Endothelial cell of umbilical vein (primary cell): ENCODE measurements at regions not wholly inside any gene's neighbourhood (a gene's known extent, or its start where the extent isn't known, plus 50 kb on each side); places are given as distances from the start of the nearest gene placed in this dataset.

ENCODE experiments used
- BruUV-seq: library from RNA; stranded (reverse); fragments of 400-500 nt; replicated peaks from 2 replicates; lab custom pipeline; 2021; lab: Mats Ljungman, UMichigan
- CTCF ChIA-PET: fragments of 300-600, 350-600 bp; sonication (Branson Sonifier 250); formaldehyde crosslinking; loops from one replicate; lab custom pipeline; 2021; ENCODE audit warnings: antibody characterized with exemption, inconsistent platforms; lab: Charles Lee
- POLR2A ChIA-PET: fragments of 300-600, 350-600 bp; sonication (Branson Sonifier 250); formaldehyde crosslinking; loops from one replicate; lab custom pipeline; 2021; ENCODE audit warnings: antibody characterized with exemption, inconsistent platforms; lab: Charles Lee
- DNase-seq: peaks from one replicate; pipeline ENCODE4 v3.0.0-alpha.2; 2011; ENCODE audit warnings: low read depth, low spot score
- FAIRE-seq: peaks from 2 replicates; lab custom pipeline; 2011; peaks lifted over from hg19 to GRCh38; lab: Jason Lieb, UNC
- H2AFZ ChIP-seq: 2 replicates; pipeline ENCODE4 v1.6.0; 2012; ENCODE audit warnings: low read depth, low read length, control low read depth, inconsistent platforms
- H3K27ac ChIP-seq: 2 replicates; pipeline ENCODE4 v1.5.1; 2011; ENCODE audit warnings: low read depth, mild to moderate bottlenecking, control low read depth, low read length, moderate library complexity; ENCODE audit not compliant: insufficient read depth
- H3K27me3 ChIP-seq, 2 experiments: 2 replicates each; pipeline versions ENCODE4 v1.6.0 to v1.6.1; 2011; ENCODE audit warnings: low read length in 2 of 2, mixed read lengths in 1 of 2; ENCODE audit not compliant: control insufficient read depth in 2 of 2, insufficient read depth in 2 of 2
- H3K36me3 ChIP-seq, 2 experiments: 2 replicates in 1 of 2; 3 replicates in 1 of 2; pipeline ENCODE4 v1.5.1; 2011; ENCODE audit warnings: low read length in 2 of 2, mild to moderate bottlenecking in 1 of 2, moderate library complexity in 1 of 2; ENCODE audit not compliant: control insufficient read depth in 2 of 2, insufficient read depth in 2 of 2; ENCODE audit errors: extremely low read depth in 1 of 2
- H3K4me1 ChIP-seq: 3 replicates; pipeline ENCODE4 v1.5.1; 2011; ENCODE audit warnings: mild to moderate bottlenecking, low read length; ENCODE audit not compliant: control insufficient read depth, insufficient read depth; ENCODE audit errors: extremely low read depth
- H3K4me2 ChIP-seq: 2 replicates; pipeline ENCODE4 v1.6.1; 2011; ENCODE audit warnings: low read length, control low read depth, mixed read lengths; ENCODE audit not compliant: insufficient read depth
- H3K4me3 ChIP-seq, 3 experiments: fragments of 200-600 bp in 1 of 3; sonication (generic), shearing (Covaris generic) in 1 of 3; replicated peaks in 1 of 3; 2 replicates each; pipeline ENCODE4 v1.5.1; 2011 to 2016; ENCODE audit warnings: control low read depth in 3 of 3, low read length in 3 of 3, mild to moderate bottlenecking in 2 of 3, inconsistent platforms in 1 of 3, low read depth in 1 of 3, moderate library complexity in 1 of 3; ENCODE audit not compliant: insufficient read depth in 1 of 3
- H3K79me2 ChIP-seq: 2 replicates; pipeline ENCODE4 v1.6.0; 2012; ENCODE audit warnings: low read length, inconsistent platforms; ENCODE audit not compliant: control insufficient read depth, insufficient read depth
- H3K9ac ChIP-seq: replicated peaks from 2 replicates; pipeline ENCODE3; 2011; ENCODE audit warnings: low read length, control low read depth; ENCODE audit not compliant: insufficient read depth; ENCODE audit errors: extremely low read depth
- H3K9me1 ChIP-seq: replicated peaks from 3 replicates; pipeline ENCODE4 v1.6.0; 2011; ENCODE audit warnings: mild to moderate bottlenecking, low read length; ENCODE audit not compliant: control insufficient read depth, insufficient read depth; ENCODE audit errors: extremely low read depth
- H3K9me3 ChIP-seq: replicated peaks from 2 replicates; pipeline ENCODE4 v1.5.1; 2012; ENCODE audit warnings: low read length, inconsistent platforms; ENCODE audit not compliant: control insufficient read depth, insufficient read depth
- H4K20me1 ChIP-seq: replicated peaks from 2 replicates; pipeline ENCODE3; 2011; ENCODE audit warnings: mild to moderate bottlenecking, low read length; ENCODE audit not compliant: control insufficient read depth, insufficient read depth; ENCODE audit errors: extremely low read depth
- EZH2 ChIP-seq: IDR thresholded peaks from 2 replicates; pipeline ENCODE4 v1.6.1; 2012; ENCODE audit warnings: borderline replicate concordance, low read depth, mild to moderate bottlenecking, moderate library complexity, low read length, inconsistent platforms; ENCODE audit not compliant: severe bottlenecking
- FOS ChIP-seq: IDR thresholded peaks from 2 replicates; pipeline ENCODE4 v1.6.1; 2011; ENCODE audit warnings: mild to moderate bottlenecking, low read length, moderate library complexity, borderline replicate concordance; ENCODE audit not compliant: insufficient read depth
- GATA2 ChIP-seq: IDR thresholded peaks from 2 replicates; pipeline ENCODE4 v1.7.0; 2011; ENCODE audit warnings: low read depth, mild to moderate bottlenecking, moderate library complexity, mixed read lengths, low read length; ENCODE audit not compliant: insufficient read length, insufficient read depth
- JUN ChIP-seq: IDR thresholded peaks from 2 replicates; pipeline ENCODE4 v1.6.1; 2011; ENCODE audit warnings: borderline replicate concordance, low read depth; ENCODE audit not compliant: insufficient read length, insufficient read depth
- MYC ChIP-seq: IDR thresholded peaks from one replicate; pipeline ENCODE4 v1.6.1; 2011; ENCODE audit warnings: mild to moderate bottlenecking, low read depth, low read length
- POLR2A ChIP-seq: IDR thresholded peaks from 2 replicates; pipeline ENCODE4 v1.6.1; 2012; ENCODE audit warnings: low read depth, mild to moderate bottlenecking, control low read depth, low read length
- POLR2AphosphoS5 ChIP-seq: IDR thresholded peaks from 2 replicates; pipeline ENCODE4 v1.6.1; 2012; ENCODE audit warnings: low read depth, mild to moderate bottlenecking, control low read depth, low read length, moderate library complexity; ENCODE audit not compliant: insufficient read depth
- dilution Hi-C: fragments of 300-500 bp; cut with MboI; formaldehyde crosslinking; loops from one replicate; pipeline ENCODE4 v1.15.0; 2019; ENCODE audit warnings: low sequenced_read_pairs; ENCODE audit not compliant: extremely low pct_ligation_motif_present
- intact Hi-C: fragments of 100-400 bp; cut with micrococcal nuclease; formaldehyde crosslinking; loops from one replicate; pipeline ENCODE4 v1.10.0; 2022
- TF ChIP-seq, protein P1 (sequence below): IDR thresholded peaks from 2 replicates; pipeline ENCODE4 v1.6.1; 2011; ENCODE audit not compliant: insufficient read depth, insufficient read length
- TF ChIP-seq, protein P2 (sequence below), 2 donors: IDR thresholded peaks; 1 replicate in 1 of 2; 2 replicates in 1 of 2; pipeline ENCODE4 v1.5.1; 2011; ENCODE audit warnings: low read length in 2 of 2, mild to moderate bottlenecking in 2 of 2, moderate library complexity in 2 of 2, control low read depth in 1 of 2, inconsistent platforms in 1 of 2, low read depth in 1 of 2; ENCODE audit not compliant: insufficient read depth in 1 of 2; ENCODE audit errors: extremely low read depth in 1 of 2

DNA sequence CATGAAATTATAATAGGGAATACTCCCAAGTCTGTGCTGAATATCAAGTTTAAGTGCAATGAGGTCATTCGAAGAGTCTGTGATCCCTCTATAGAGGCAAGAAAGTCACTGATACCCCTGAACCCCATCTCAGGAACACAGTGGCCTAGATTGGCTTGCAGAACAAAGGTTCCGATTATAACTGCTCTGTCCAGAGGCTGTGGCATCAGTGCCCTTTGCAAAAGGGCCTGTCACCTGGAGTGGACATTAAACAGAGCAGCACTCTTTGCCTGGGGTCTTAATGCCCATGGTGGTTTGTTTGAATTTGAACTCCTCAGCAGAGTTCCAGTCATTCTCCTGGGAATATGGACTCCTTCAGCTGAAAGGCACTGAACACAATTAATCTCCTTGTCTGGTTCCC, 93.9 kb upstream of the SLCO3A1 start:
- no peaks in the 10 kb centered on the region for H3K36me3 ChIP-seq
- peaks cover 2% of the 10 kb centered on the region for H3K9me3 ChIP-seq
- DNase-seq (no peak), FAIRE-seq (no peak)
- TF ChIP-seq, protein P1, sequence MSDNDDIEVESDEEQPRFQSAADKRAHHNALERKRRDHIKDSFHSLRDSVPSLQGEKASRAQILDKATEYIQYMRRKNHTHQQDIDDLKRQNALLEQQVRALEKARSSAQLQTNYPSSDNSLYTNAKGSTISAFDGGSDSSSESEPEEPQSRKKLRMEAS: no peak
- TF ChIP-seq, protein P2, sequence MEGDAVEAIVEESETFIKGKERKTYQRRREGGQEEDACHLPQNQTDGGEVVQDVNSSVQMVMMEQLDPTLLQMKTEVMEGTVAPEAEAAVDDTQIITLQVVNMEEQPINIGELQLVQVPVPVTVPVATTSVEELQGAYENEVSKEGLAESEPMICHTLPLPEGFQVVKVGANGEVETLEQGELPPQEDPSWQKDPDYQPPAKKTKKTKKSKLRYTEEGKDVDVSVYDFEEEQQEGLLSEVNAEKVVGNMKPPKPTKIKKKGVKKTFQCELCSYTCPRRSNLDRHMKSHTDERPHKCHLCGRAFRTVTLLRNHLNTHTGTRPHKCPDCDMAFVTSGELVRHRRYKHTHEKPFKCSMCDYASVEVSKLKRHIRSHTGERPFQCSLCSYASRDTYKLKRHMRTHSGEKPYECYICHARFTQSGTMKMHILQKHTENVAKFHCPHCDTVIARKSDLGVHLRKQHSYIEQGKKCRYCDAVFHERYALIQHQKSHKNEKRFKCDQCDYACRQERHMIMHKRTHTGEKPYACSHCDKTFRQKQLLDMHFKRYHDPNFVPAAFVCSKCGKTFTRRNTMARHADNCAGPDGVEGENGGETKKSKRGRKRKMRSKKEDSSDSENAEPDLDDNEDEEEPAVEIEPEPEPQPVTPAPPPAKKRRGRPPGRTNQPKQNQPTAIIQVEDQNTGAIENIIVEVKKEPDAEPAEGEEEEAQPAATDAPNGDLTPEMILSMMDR (IDR thresholded peaks at IDR 0.05; ENCODE audit: extremely low read depth in 1 of 2, insufficient read depth in 1 of 2, low read depth in 1 of 2, low read length in 2 of 2): no peak
- TF ChIP-seq POLR2AphosphoS5 (no peak), JUN (no peak)
- no peak overlapping the region for H3K27ac ChIP-seq
- intact Hi-C loops (no loop called here), dilution Hi-C loops (no loop called here)
- H3K9ac ChIP-seq: no peak overlapping the region
- H3K4me3 ChIP-seq: no peak overlapping the region
- ChIA-PET POLR2A (no interaction called here), CTCF (no interaction called here)
- H2AFZ ChIP-seq: no peak overlapping the region
- no peaks in the 10 kb centered on the region for H3K27me3 ChIP-seq
- H4K20me1 ChIP-seq: no peaks in the 10 kb centered on the region
- no peaks in the 10 kb centered on the region for H3K79me2 ChIP-seq
- H3K4me1 ChIP-seq: no peaks in the 10 kb centered on the region
- no peak overlapping the region for H3K4me2 ChIP-seq
- H3K9me1 ChIP-seq: no peaks in the 10 kb centered on the region
- BruUV-seq: no TSS peak

DNA sequence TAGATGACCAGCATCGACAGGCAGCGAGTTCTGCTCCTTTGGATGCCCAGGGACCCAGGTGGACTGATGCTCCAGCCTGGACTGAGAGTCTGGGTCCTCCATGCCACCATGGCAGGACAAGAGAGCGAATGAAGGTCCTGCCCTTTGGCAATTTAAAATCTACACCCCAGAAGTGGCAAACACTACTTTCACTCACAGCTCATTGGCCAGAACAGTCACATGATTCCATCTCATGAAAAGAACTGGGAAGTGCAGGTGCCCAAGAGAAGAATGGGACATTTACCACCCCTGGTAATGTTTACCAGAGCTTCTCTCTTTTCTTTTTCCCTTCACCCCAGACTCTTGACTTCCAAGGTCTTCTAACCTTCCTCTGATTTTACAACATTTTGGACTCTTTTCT, 87.8 kb upstream of the SLCO3A1 start:
- Histone ChIP-seq H3K4me2 (no peak overlapping the region), H3K9me1 (no peaks in the 10 kb centered on the region), H3K4me1 (no peaks in the 10 kb centered on the region), H3K27ac (no peak overlapping the region), H3K36me3 (no peaks in the 10 kb centered on the region), H4K20me1 (no peaks in the 10 kb centered on the region), H3K4me3 (no peak overlapping the region), H3K27me3 (no peaks in the 10 kb centered on the region), H2AFZ (no peak overlapping the region), H3K79me2 (no peaks in the 10 kb centered on the region), H3K9ac (no peak overlapping the region), H3K9me3 (peaks cover 2% of the 10 kb centered on the region)
- DNase-seq: no peak
- dilution Hi-C loops: no loop called here
- FAIRE-seq: no peak
- BruUV-seq: no TSS peak
- intact Hi-C loops: no loop called here
- ChIA-PET POLR2A (no interaction called here), CTCF (no interaction called here)
- no peak for TF ChIP-seq MYC
- TF ChIP-seq JUN: no peak
- TF ChIP-seq POLR2AphosphoS5: no peak
- no peak for TF ChIP-seq FOS
- TF ChIP-seq POLR2A: no peak
- no peak for TF ChIP-seq GATA2
- no peak for TF ChIP-seq EZH2
- TF ChIP-seq, protein P2 (IDR thresholded peaks at IDR 0.05; ENCODE audit: extremely low read depth in 1 of 2, insufficient read depth in 1 of 2, low read depth in 1 of 2, low read length in 2 of 2): no peak
- TF ChIP-seq, protein P1: no peak
